Rectal smooth muscle tissue (tissue), 1 donor: ENCODE measurements at regions not wholly inside any gene's neighbourhood (a gene's known extent, or its start where the extent isn't known, plus 50 kb on each side); places are given as distances from the start of the nearest gene placed in this dataset.

ENCODE experiments used
- H3K27ac ChIP-seq: one replicate; pipeline ENCODE4 v1.7.0; 2013; ENCODE audit warnings: low read depth, low read length, inconsistent platforms
- H3K27me3 ChIP-seq: one replicate; pipeline ENCODE4 v1.7.0; 2013; ENCODE audit warnings: low read length; ENCODE audit not compliant: control insufficient read depth, insufficient read depth
- H3K36me3 ChIP-seq: one replicate; pipeline ENCODE4 v1.7.0; 2013; ENCODE audit warnings: low read length; ENCODE audit not compliant: control insufficient read depth, insufficient read depth
- H3K4me1 ChIP-seq: one replicate; pipeline ENCODE4 v1.7.0; 2013; ENCODE audit warnings: low read length; ENCODE audit not compliant: control insufficient read depth, insufficient read depth
- H3K4me3 ChIP-seq: one replicate; pipeline ENCODE4 v1.7.0; 2013; ENCODE audit warnings: low read length
- H3K9ac ChIP-seq: one replicate; pipeline ENCODE4 v1.7.0; 2013; ENCODE audit warnings: low read length

DNA sequence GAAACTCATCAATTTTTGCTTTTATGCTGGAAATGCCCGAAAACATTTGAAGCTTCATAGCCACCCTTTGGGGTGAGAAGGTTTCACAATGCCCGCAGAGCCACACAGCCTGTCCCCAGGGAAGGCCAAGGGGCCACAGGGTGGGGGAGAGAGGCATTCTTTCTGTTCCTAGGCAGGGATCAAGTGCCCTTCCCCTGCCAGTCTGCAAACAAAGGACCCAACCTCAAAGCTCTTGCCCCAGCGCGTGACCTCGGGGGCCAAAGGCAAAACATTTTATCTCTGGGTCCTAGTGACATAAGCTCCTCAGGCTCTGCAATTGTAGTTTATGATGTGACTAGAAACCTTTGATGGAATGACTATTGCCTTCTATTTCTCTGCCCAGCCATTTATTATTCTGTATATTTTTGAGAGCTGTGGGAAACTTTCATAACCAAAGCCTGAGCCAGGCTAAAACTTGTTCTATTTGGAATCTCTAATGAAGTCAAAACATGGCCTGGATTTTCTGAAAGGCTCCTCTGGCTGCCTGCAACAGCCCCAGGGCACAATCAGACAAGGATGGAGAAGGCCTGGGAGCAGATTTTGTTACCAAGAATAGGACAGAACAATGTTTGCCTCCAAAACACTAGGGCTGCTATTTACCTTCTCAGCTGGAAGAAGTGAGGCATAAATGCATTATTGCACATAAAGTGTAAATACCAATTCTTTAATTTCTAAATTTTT, 137.2 kb upstream of the KCTD1 start:
- Histone ChIP-seq H3K36me3 (no peaks in the 10 kb centered on the region), H3K27me3 (no peaks in the 10 kb centered on the region), H3K27ac (no peak overlapping the region), H3K4me1 (no peaks in the 10 kb centered on the region), H3K9ac (no peak overlapping the region), H3K4me3 (no peak overlapping the region)

DNA sequence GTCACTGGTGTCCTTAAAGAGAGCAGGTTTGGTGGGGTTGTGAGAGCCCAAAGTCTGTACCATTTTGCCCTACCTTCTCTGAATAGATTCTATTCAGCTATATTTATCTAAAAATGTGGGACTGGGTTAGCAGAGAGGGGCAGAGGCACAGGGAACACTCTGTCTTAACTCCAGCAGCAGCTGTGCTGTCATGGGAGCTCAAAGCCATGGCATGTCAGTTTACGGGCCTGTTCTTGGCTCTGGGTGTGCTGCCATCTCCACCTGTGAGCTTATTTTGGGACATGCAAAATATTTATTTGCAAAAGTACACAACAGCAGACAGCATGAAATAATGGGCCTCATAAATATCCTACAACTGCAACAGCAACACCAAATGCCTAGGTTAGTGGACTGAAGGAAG, 129.6 kb upstream of the KCTD1 start:
- Histone ChIP-seq H3K27me3 (no peaks in the 10 kb centered on the region), H3K36me3 (no peaks in the 10 kb centered on the region), H3K4me1 (no peaks in the 10 kb centered on the region), H3K9ac (no peak overlapping the region), H3K4me3 (no peak overlapping the region), H3K27ac (no peak overlapping the region)

DNA sequence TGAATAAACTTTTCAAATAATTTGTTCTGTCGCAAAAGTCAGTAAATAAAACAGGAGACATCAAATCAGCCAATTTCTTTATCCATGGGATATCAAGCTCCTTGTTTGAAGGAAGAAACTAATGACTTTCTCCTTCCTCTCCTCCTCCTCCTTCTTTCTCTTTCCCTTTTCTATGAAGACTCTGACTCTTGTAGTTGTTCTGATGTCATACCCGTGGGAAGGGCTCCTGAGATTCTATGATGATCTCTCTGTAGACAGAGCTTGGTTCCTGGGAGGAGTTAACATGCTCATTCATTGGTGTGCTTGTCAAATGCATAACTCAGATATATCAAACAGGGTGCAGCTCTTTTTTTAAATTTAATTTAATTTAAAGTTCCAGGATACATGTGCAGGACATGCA, 118.7 kb upstream of the KCTD1 start:
- Histone ChIP-seq H3K9ac (no peak overlapping the region), H3K27ac (no peak overlapping the region), H3K4me1 (no peaks in the 10 kb centered on the region), H3K27me3 (no peaks in the 10 kb centered on the region), H3K36me3 (no peaks in the 10 kb centered on the region), H3K4me3 (no peak overlapping the region)

DNA sequence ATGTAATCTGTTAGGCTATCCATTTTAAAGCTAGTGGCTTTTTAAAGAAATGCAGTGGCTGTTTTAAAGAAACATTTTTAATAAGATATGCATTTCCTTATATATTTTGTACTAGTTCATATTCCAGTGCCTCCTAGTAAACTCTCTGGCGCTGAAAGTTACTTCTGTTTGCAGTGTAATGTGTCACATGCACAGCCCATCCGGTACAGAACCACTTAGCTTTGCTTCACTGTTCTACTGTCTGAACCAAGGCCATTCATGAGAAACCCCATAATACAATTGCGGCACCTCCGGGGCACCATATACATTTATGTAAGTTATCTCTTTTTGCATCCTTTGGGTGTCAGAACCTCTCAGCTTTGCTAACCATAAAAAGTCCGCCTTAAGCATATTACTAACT, 114.6 kb upstream of the KCTD1 start:
- no peaks in the 10 kb centered on the region for H3K27me3 ChIP-seq
- peaks cover under 1% of the 10 kb centered on the region for H3K4me1 ChIP-seq
- no peaks in the 10 kb centered on the region for H3K36me3 ChIP-seq
- no peak overlapping the region for H3K4me3 ChIP-seq
- H3K9ac ChIP-seq, result no peak overlapping the region
- no peak overlapping the region for H3K27ac ChIP-seq

DNA sequence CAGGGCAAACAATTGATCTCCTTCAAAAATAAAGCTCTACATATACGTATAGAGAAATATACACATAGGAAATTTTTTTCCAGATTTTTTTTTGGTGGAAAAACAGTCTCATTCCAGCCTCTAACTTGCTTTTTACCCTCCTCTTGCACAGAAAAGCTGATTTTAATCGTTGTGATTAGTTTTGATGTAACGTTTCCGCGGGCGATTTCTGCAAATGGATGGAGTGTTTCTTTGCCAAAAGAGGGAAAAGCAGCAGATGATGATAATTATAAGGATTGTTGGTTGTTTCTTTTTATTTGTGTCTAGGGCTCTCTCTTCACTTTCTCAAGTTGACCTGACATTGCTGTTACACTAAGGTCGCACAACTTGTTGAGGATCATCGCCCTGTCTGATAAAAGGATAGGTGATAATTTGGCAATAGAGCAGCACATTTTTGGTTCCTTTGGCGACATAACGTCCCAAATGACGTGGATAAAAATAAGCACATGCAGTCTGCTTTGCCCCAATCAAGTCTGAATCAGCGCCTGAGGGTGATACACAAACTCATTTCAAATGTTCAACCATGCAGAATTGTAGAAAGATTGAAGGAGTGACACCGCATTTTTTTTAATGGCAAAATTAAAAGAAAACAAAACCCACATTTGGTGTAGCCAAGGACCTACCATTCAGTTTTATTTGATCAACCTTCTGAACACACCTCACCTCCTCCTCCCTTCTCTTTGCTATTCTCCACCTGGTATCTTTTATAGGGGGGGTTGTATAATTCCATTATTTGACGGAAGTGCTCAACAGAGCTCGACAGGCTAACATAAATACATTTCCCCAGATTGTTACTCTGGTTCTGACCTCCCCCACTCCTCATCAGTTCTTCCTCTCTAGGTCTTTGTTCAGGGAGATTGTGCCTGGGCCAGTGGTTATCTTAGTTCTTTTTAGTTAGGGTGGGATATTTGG, 109.6 kb upstream of the KCTD1 start:
- H3K27me3 ChIP-seq, result no peaks in the 10 kb centered on the region
- H3K4me1 ChIP-seq, result peaks cover 7% of the 10 kb centered on the region
- no peak overlapping the region for H3K27ac ChIP-seq
- peak overlapping the region; percentile 54 for H3K4me3 ChIP-seq
- H3K36me3 ChIP-seq, result no peaks in the 10 kb centered on the region
- H3K9ac ChIP-seq, result no peak overlapping the region

DNA sequence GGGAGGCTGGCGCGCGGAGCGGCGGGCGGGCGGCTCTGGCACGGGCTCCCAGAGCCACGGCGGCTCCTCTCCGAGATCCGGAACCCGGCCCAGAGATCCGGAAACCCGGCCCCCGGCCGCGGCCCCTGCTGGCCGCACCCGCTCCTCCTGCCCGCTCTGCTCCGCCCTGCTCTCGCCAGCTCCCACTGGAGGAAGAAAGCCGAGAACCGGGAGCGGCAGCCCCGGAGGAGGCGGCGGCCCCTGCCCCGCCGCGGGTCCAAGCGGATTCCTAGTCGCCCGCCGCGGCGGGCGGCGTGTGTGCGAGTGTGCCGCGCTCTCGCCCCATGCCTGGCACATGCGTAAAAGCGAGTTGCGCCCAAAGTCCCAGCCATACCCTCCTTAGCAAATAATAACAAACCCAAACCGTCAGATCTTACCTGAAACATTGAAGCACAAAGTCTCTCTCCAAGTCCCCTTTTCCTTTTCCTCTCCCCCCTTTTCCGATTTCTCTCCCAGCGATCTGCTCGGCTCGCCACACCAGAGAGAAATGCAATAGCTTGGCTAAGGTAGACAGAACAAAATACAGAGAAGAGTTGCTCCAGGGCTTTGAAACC, 108.7 kb upstream of the KCTD1 start:
- Histone ChIP-seq H3K4me1 (peaks cover 7% of the 10 kb centered on the region), H3K27me3 (no peaks in the 10 kb centered on the region), H3K27ac (peak overlapping the region; percentile 50), H3K36me3 (no peaks in the 10 kb centered on the region), H3K4me3 (peak overlapping the region; percentile 54), H3K9ac (no peak overlapping the region)

DNA sequence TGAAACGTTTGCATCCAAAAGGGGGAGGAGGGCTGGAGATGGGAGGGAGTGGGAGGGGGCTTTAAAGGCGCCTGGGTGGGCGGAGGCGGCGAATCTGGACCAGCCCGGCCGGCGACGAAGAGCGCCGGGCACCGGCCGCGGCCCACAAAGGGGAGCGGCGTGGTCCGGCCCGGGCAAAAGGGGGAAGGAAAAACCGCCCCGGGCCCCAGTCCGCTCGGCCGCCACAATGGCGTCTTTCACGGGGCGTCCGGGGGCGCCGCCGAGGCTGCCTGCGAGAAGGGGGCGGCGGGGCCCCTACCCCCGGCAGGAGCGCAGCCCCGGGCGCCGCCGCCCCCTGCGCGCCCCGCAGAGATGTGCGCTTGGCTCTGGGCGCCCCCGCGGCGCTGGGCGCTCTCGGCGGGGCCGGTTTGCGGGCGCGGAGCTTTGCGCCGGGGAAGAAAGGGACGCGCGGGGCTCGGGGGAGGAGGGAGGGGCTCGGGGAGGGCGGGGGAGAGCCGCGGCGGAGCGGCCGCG, 108.1 kb upstream of the KCTD1 start:
- Histone ChIP-seq H3K27me3 (no peaks in the 10 kb centered on the region), H3K36me3 (no peaks in the 10 kb centered on the region), H3K4me1 (peaks cover 7% of the 10 kb centered on the region), H3K9ac (no peak overlapping the region), H3K27ac (peak overlapping the region; percentile 47), H3K4me3 (peak overlapping the region; percentile 51)

DNA sequence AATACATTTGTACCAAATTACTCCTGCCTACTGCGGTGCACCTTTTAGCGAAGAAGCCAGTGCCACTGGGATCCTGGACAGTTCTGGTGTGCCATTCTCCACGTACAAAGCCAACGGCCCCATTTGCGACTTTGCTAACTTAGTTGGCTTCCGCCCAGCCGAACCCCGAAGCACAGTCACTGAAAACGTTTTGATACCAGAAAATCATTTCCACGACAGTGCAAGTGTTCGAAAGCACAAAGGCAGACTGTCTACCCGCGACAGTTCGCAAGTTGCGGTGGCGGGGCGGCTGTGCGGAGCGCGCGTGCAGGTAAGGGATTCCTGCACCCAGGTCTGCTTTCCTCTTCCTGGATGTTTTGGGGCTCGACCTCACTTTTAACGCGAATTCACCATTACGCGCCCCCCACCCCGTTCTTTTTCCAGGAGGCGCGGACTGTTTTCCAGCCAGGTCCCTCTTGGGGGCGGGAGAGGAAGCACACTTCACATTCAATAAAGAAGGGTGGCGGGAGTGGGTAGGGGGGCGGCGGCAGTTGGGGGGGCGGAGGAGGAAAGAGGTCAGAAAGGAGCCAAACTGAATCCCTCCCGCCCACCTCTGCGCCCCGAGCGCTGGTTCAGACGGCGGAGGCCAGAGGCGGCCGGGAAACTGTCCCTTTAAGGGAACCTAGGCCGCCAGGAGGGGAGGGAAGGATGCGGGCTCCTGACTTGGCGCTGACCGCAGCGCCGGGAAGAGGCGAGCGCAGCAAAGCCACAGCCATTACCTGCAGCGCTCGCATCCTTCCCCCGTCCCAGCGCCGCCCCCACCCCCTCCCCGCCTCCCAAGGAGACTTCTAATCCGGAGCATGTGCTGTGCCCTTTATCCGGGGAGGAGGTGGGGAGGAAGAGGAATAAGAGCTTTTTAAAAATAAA, 107.4 kb upstream of the KCTD1 start:
- no peaks in the 10 kb centered on the region for H3K36me3 ChIP-seq
- peak overlapping the region; percentile 47 for H3K27ac ChIP-seq
- peaks cover 7% of the 10 kb centered on the region for H3K4me1 ChIP-seq
- H3K27me3 ChIP-seq, result no peaks in the 10 kb centered on the region
- peak overlapping the region; percentile 51 for H3K4me3 ChIP-seq
- no peak overlapping the region for H3K9ac ChIP-seq

DNA sequence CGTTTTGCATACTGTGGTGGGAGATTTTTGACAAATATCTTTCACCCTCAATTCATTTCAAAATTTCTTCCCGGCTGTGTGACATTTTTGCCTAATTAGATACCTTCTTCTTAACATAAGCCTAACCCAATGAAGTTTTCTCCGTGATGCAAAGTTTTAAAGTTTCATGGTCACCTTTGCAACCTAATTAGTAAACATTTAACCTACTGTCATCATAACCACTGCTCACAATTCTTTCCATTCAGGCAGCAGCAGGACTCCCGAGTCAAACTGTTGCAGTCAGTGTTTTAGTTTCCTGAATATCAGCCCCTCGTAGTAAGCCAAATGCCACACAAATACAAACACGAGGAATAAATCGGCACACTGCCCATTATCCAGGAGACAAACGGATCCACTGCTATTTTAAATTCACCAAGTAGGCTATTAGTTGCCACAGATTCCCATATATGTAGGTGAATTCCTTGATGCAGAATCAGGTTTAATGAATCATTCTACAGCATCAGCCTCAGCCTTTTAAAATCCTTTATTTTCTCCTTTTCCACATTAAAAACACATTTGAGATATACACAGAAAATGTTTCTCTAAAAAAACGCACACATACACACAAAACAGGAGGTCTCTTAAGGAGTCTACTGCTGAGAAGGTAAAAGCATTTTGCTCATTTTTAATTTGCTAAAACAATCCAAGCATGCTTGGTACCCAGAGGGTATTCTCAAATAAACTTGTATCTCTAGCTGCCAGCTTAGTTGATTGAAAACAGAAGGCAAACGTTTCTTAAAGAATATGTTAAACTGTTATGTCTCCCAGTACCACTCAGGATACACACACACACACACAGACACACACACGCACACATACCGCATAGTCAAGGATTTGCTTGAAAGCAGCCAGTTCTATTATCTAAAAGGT, 106.5 kb upstream of the KCTD1 start:
- Histone ChIP-seq H3K4me3 (peak overlapping the region; percentile 14), H3K36me3 (no peaks in the 10 kb centered on the region), H3K27ac (peak overlapping the region; percentile 3), H3K4me1 (peaks cover 7% of the 10 kb centered on the region), H3K9ac (no peak overlapping the region), H3K27me3 (no peaks in the 10 kb centered on the region)

DNA sequence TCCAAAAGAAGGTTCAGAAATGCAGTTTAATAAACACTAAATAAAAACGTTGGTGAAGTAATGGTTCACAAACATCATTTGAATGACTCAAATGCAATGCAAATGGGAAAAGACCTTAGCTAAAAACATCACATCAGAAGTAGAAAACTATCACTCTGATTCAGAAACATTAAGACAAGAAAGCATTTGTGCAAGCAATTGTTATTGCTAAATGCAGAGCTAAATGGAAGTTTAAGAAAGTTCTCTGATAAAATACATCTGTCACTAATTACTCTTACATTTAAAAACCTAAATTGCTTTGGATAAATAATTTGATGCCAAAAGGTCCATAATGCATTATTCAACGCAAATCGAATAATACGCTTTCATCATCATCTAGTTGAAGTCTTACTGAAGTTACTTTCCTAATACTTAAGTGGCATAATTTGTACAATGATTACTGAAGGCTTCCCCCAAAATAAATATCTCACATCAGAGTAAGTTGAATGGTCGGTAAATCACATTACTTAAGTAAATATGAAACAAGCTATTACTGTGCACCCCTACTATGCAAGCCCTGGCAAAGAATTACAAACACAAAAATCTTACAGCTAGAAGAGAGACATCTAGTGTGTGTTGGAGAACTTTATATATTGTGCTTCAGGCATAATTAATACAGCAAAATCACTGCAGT, 105.7 kb upstream of the KCTD1 start:
- H3K27me3 ChIP-seq, result no peaks in the 10 kb centered on the region
- H3K4me3 ChIP-seq, result no peak overlapping the region
- H3K27ac ChIP-seq, result no peak overlapping the region

More for the DNA sequence above, 105.7 kb upstream of the KCTD1 start:
- H3K4me1 ChIP-seq, result peaks cover 7% of the 10 kb centered on the region
- no peaks in the 10 kb centered on the region for H3K36me3 ChIP-seq
- H3K9ac ChIP-seq, result no peak overlapping the region
